ENCODE measurements at regions not wholly inside any gene's neighbourhood (a gene's known extent, or its start where the extent isn't known, plus 50 kb on each side); places are given as distances from the start of the nearest gene placed in this dataset.

- TF ChIP-seq CTCF (IDR thresholded peaks at IDR 0.05; ENCODE audit: insufficient read depth, low read length), result no peak
- no peak for TF ChIP-seq REST (IDR thresholded peaks at IDR 0.05; ENCODE audit: insufficient replicate concordance, low read depth)
- TF ChIP-seq SPI1 (IDR thresholded peaks at IDR 0.05; ENCODE audit: borderline replicate concordance, low read depth), result no peak
- no peak for TF ChIP-seq POLR2AphosphoS5 (IDR thresholded peaks at IDR 0.05; ENCODE audit: low read depth)
- TF ChIP-seq GABPA (IDR thresholded peaks at IDR 0.05; ENCODE audit: low read depth), result no peak
- no peaks in the 10 kb centered on the region for H3K27me3 ChIP-seq (ENCODE audit: insufficient read depth, poor library complexity, severe bottlenecking)
- no peak overlapping the region for H3K4me3 ChIP-seq (replicated peaks; ENCODE audit: insufficient read depth, low read length)
- DNase-seq (ENCODE audit: low read depth in 1 of 2, low spot score in 1 of 2), result no peak
- no peak overlapping the region for H3K27ac ChIP-seq (replicated peaks)
Measured at GRCh38 chr1:87794788-87795614, 466.3 kb downstream of the LMO4 start.

- no peak for DNase-seq (ENCODE audit: low read depth in 1 of 2, low spot score in 1 of 2)
- H3K27me3 ChIP-seq (ENCODE audit: insufficient read depth, poor library complexity, severe bottlenecking), result no peaks in the 10 kb centered on the region
- no peak overlapping the region for H3K4me3 ChIP-seq (replicated peaks; ENCODE audit: insufficient read depth, low read length)
- TF ChIP-seq REST (IDR thresholded peaks at IDR 0.05; ENCODE audit: insufficient replicate concordance, low read depth) (no peak), SPI1 (IDR thresholded peaks at IDR 0.05; ENCODE audit: borderline replicate concordance, low read depth) (no peak), CTCF (IDR thresholded peaks at IDR 0.05; ENCODE audit: insufficient read depth, low read length) (no peak), GABPA (IDR thresholded peaks at IDR 0.05; ENCODE audit: low read depth) (no peak), POLR2AphosphoS5 (IDR thresholded peaks at IDR 0.05; ENCODE audit: low read depth) (no peak)
- no peak overlapping the region for H3K27ac ChIP-seq (replicated peaks)
Measured at GRCh38 chr1:87795615-87796337, 467.1 kb downstream of the LMO4 start.

- TF ChIP-seq POLR2AphosphoS5 (IDR thresholded peaks at IDR 0.05; ENCODE audit: low read depth) (no peak), REST (IDR thresholded peaks at IDR 0.05; ENCODE audit: insufficient replicate concordance, low read depth) (no peak), CTCF (IDR thresholded peaks at IDR 0.05; ENCODE audit: insufficient read depth, low read length) (no peak), GABPA (IDR thresholded peaks at IDR 0.05; ENCODE audit: low read depth) (no peak), SPI1 (IDR thresholded peaks at IDR 0.05; ENCODE audit: borderline replicate concordance, low read depth) (no peak)
- DNase-seq (ENCODE audit: low read depth in 1 of 2, low spot score in 1 of 2), result no peak
- Histone ChIP-seq H3K27me3 (ENCODE audit: insufficient read depth, poor library complexity, severe bottlenecking) (no peaks in the 10 kb centered on the region), H3K4me3 (replicated peaks; ENCODE audit: insufficient read depth, low read length) (no peak overlapping the region), H3K27ac (replicated peaks) (no peak overlapping the region)
Measured at GRCh38 chr1:87796471-87796901, 467.8 kb downstream of the LMO4 start.

All from HL-60 (cell line).